ENCODE measurements at regions not wholly inside any gene's neighbourhood (a gene's known extent, or its start where the extent isn't known, plus 50 kb on each side); places are given as distances from the start of the nearest gene placed in this dataset.

GRCh38 chr16:75919664-75920063, 193.4 kb upstream of the CPHXL start:
- ChIA-PET CTCF (no interaction called here), POLR2A (ENCODE audit: unreplicated experiment) (no interaction called here)
- H3K4me2 ChIP-seq (ENCODE audit: low read depth, low read length), result no peak overlapping the region
- no peaks in the 10 kb centered on the region for H3K9me1 ChIP-seq (ENCODE audit: insufficient read depth, low read length)
- H3K4ac ChIP-seq (ENCODE audit: low read depth, low read length), result no peak overlapping the region
- no peak overlapping the region for H2BK15ac ChIP-seq (ENCODE audit: low read depth, low read length)
- H3K27ac ChIP-seq (ENCODE audit: insufficient read depth, low read length), result no peak overlapping the region
- TF ChIP-seq RAD21 (IDR thresholded peaks at IDR 0.05; ENCODE audit: low read length) (no peak), CHD1 (IDR thresholded peaks at IDR 0.05; ENCODE audit: low read depth, low read length) (no peak), NFE2L2 (IDR thresholded peaks at IDR 0.05; ENCODE audit: low read depth, low read length) (no peak), MAZ (IDR thresholded peaks at IDR 0.05; ENCODE audit: borderline replicate concordance, low read depth, low read length) (no peak), USF2 (IDR thresholded peaks at IDR 0.05; ENCODE audit: low read depth, low read length) (no peak), RCOR1 (IDR thresholded peaks at IDR 0.05; ENCODE audit: insufficient replicate concordance, low read length) (no peak), POLR2A (IDR thresholded peaks at IDR 0.05; ENCODE audit: low read depth, low read length) (no peak), CEBPB (IDR thresholded peaks at IDR 0.05; ENCODE audit: low read depth, low read length) (no peak), SMC3 (IDR thresholded peaks at IDR 0.05; ENCODE audit: low read depth, low read length) (no peak), MXI1 (IDR thresholded peaks at IDR 0.05; ENCODE audit: borderline replicate concordance, low read depth, low read length) (no peak), RFX5 (IDR thresholded peaks at IDR 0.05; ENCODE audit: low read depth, low read length) (no peak), BHLHE40 (IDR thresholded peaks at IDR 0.05; ENCODE audit: low read depth, low read length) (no peak)
- TF ChIP-seq, protein P1, sequence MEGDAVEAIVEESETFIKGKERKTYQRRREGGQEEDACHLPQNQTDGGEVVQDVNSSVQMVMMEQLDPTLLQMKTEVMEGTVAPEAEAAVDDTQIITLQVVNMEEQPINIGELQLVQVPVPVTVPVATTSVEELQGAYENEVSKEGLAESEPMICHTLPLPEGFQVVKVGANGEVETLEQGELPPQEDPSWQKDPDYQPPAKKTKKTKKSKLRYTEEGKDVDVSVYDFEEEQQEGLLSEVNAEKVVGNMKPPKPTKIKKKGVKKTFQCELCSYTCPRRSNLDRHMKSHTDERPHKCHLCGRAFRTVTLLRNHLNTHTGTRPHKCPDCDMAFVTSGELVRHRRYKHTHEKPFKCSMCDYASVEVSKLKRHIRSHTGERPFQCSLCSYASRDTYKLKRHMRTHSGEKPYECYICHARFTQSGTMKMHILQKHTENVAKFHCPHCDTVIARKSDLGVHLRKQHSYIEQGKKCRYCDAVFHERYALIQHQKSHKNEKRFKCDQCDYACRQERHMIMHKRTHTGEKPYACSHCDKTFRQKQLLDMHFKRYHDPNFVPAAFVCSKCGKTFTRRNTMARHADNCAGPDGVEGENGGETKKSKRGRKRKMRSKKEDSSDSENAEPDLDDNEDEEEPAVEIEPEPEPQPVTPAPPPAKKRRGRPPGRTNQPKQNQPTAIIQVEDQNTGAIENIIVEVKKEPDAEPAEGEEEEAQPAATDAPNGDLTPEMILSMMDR (conservative IDR thresholded peaks at IDR 0.05; ENCODE audit: low read depth, low read length), result no peak
- H4K91ac ChIP-seq (ENCODE audit: insufficient read depth, low read depth, low read length), result no peak overlapping the region
- no peak overlapping the region for H3K14ac ChIP-seq (replicated peaks; ENCODE audit: low read depth, low read length)
- no peak overlapping the region for H4K5ac ChIP-seq (ENCODE audit: low read depth, low read length)
- H3K9ac ChIP-seq (ENCODE audit: low read depth, low read length), result no peak overlapping the region
- no peak overlapping the region for H2BK120ac ChIP-seq (ENCODE audit: low read depth, low read length)
- H2AK5ac ChIP-seq (ENCODE audit: low read depth, low read length), result no peak overlapping the region
- in situ Hi-C loops (cut with MboI; ENCODE audit: low sequenced_read_pairs) (no loop called here), intact Hi-C loops (cut with micrococcal nuclease) (no loop called here), dilution Hi-C loops (cut with HindIII; ENCODE audit: low sequenced_read_pairs, unreplicated experiment) (no loop called here)
- no peak overlapping the region for H2AK9ac ChIP-seq (replicated peaks; ENCODE audit: low read depth, low read length, poor library complexity)
- DNase-seq (peak; percentile 42), ATAC-seq (ENCODE audit: low read depth) (peak; percentile 27; the same call in 1 of the 2 replicates)
- H2BK5ac ChIP-seq (ENCODE audit: low read depth, low read length, poor library complexity, severe bottlenecking), result no peak overlapping the region
- no peaks in the 10 kb centered on the region for H3K9me3 ChIP-seq (ENCODE audit: control insufficient read depth, insufficient read depth, low read length)
- H3K36me3 ChIP-seq (ENCODE audit: control insufficient read depth, insufficient read depth, low read length), result no peaks in the 10 kb centered on the region
- no peaks in the 10 kb centered on the region for H3K4me1 ChIP-seq (ENCODE audit: control insufficient read depth, insufficient read depth, low read length)
- H2BK20ac ChIP-seq (ENCODE audit: low read depth, low read length), result no peak overlapping the region
- H4K20me1 ChIP-seq (ENCODE audit: insufficient read depth, low read length), result no peaks in the 10 kb centered on the region
- no TSS peak for BruUV-seq (replicated peaks)
- no peak overlapping the region for H2AFZ ChIP-seq (replicated peaks; ENCODE audit: low read length, poor library complexity)
- H3K18ac ChIP-seq (ENCODE audit: low read depth, low read length), result no peak overlapping the region
- no peak overlapping the region for H3K23ac ChIP-seq (ENCODE audit: low read depth, low read length)
- no peaks in the 10 kb centered on the region for H3K79me1 ChIP-seq (ENCODE audit: low read depth in 1 of 2, low read length in 2 of 2)
- no peak overlapping the region for H4K8ac ChIP-seq (ENCODE audit: low read depth in 2 of 2, low read length in 2 of 2)
- H3K4me3 ChIP-seq (ENCODE audit: insufficient read depth, low read depth, low read length), result no peak overlapping the region
- WGBS, 2 experiments (ENCODE audit: extremely low coverage in 2 of 2, insufficient read length in 1 of 2), result 5% methylated on average over 4 of the region's 5 CpGs; no CpG with 5 or more reads in 1 of the 2 experiments
- no peaks in the 10 kb centered on the region; the same call in 1 of the 2 replicates for H3K27me3 ChIP-seq (ENCODE audit: control insufficient read depth, insufficient read depth, low read length)
- H3K56ac ChIP-seq (ENCODE audit: extremely low read depth, insufficient read depth, low read length), result no peak overlapping the region

All from IMR-90 (cell line).